ENCODE measurements at regions not wholly inside any gene's neighbourhood (a gene's known extent, or its start where the extent isn't known, plus 50 kb on each side); places are given as distances from the start of the nearest gene placed in this dataset.

DNA sequence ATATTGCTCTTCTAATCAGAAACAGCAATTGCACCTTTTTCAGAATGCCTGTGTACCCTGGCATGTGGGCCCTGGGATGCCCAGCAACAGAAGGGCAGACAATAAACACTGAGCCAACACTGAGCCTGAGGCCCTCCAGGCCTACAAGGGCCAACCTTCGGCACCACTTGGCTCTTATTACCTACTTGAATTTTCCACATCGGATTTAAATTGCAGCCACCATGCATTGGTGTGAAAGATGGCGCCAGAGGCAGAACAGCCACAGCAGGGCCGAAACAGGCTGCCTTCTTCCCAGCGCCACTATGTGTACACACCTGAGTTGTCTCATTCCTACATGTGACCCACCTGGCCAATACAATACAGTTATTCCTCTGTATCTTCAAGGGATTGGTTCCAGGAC, 51.4 kb upstream of the EZH2 start:
- TF ChIP-seq, protein P1, sequence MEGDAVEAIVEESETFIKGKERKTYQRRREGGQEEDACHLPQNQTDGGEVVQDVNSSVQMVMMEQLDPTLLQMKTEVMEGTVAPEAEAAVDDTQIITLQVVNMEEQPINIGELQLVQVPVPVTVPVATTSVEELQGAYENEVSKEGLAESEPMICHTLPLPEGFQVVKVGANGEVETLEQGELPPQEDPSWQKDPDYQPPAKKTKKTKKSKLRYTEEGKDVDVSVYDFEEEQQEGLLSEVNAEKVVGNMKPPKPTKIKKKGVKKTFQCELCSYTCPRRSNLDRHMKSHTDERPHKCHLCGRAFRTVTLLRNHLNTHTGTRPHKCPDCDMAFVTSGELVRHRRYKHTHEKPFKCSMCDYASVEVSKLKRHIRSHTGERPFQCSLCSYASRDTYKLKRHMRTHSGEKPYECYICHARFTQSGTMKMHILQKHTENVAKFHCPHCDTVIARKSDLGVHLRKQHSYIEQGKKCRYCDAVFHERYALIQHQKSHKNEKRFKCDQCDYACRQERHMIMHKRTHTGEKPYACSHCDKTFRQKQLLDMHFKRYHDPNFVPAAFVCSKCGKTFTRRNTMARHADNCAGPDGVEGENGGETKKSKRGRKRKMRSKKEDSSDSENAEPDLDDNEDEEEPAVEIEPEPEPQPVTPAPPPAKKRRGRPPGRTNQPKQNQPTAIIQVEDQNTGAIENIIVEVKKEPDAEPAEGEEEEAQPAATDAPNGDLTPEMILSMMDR (IDR thresholded peaks at IDR 0.05) = no peak
- no peak for TF ChIP-seq POLR2A (IDR thresholded peaks at IDR 0.05)
- TF ChIP-seq EP300 (IDR thresholded peaks at IDR 0.05) = no peak
